ENCODE measurements at regions not wholly inside any gene's neighbourhood (a gene's known extent, or its start where the extent isn't known, plus 50 kb on each side); places are given as distances from the start of the nearest gene placed in this dataset.

- Histone ChIP-seq H3K4me3 (no peak overlapping the region), H2AFZ (ENCODE audit: low read depth, low read length) (no peak overlapping the region), H3K4me2 (ENCODE audit: insufficient read depth, low read length) (no peak overlapping the region), H3K9me3 (replicated peaks; ENCODE audit: control insufficient read depth, insufficient read depth, low read depth, low read length) (no peaks in the 10 kb centered on the region), H3K79me2 (ENCODE audit: control insufficient read depth, insufficient read depth, low read length) (no peaks in the 10 kb centered on the region), H3K9me1 (ENCODE audit: control insufficient read depth, insufficient read depth, low read length) (no peaks in the 10 kb centered on the region), H3K36me3 (ENCODE audit: control insufficient read depth, insufficient read depth, low read length) (no peaks in the 10 kb centered on the region), H3K4me1 (replicated peaks in 1 of 2; ENCODE audit: control insufficient read depth in 2 of 2, insufficient read depth in 2 of 2, low read length in 2 of 2) (0 out of 5 replicates have a peak, but pooled peaks cover 0 to 4% of the 10 kb centered on the region in 2 experiments), H3K27ac (ENCODE audit: extremely low read depth, low read depth, low read length) (no peak overlapping the region), H4K20me1 (replicated peaks; ENCODE audit: control insufficient read depth, insufficient read depth, low read length) (peaks cover 4% of the 10 kb centered on the region; the same call in 1 of the 2 replicates), H3K9ac (ENCODE audit: insufficient read depth in 1 of 2, low read depth in 2 of 2, low read length in 2 of 2) (no peak overlapping the region), H3K27me3 (ENCODE audit: control insufficient read depth in 2 of 2, insufficient read depth in 2 of 2, low read length in 2 of 2) (peaks cover 8 to 40% of the 10 kb centered on the region in 2 experiments; a peak in 4 of 5 replicates)
- DNase-seq (ENCODE audit: extremely low read depth in 1 of 4, low spot score in 3 of 4) (no peak), ATAC-seq (no peak), FAIRE-seq (no peak)
- WGBS (ENCODE audit: insufficient coverage, low coverage, missing lambda C conversion rate): 0% methylated on average over 8 of the region's 8 CpGs
- POLR2A ChIA-PET: no interaction called here
- TF ChIP-seq TEAD4 (IDR thresholded peaks at IDR 0.05; ENCODE audit: low read length) (no peak), TEAD4 (CRISPR knock-in tag; IDR thresholded peaks at IDR 0.05; ENCODE audit: borderline replicate concordance) (no peak), USF1 (CRISPR knock-in tag; IDR thresholded peaks at IDR 0.05) (no peak), ZNF408 (CRISPR knock-in tag; IDR thresholded peaks at IDR 0.05; ENCODE audit: low read depth) (no peak), RBM15 (IDR thresholded peaks at IDR 0.05; ENCODE audit: insufficient read depth, low read length) (no peak), CHD2 (IDR thresholded peaks at IDR 0.05; ENCODE audit: low read depth, low read length) (no peak), POLR2AphosphoS2 (IDR thresholded peaks at IDR 0.05; ENCODE audit: low read length) (no peak), STAT5A (IDR thresholded peaks at IDR 0.05; ENCODE audit: borderline replicate concordance, low read length) (no peak), HDAC1 (IDR thresholded peaks at IDR 0.05) (no peak), YBX1 (IDR thresholded peaks at IDR 0.05) (no peak), KLF1 (tag; IDR thresholded peaks at IDR 0.05) (no peak), ARNT (IDR thresholded peaks at IDR 0.05) (no peak), NR3C1 (CRISPR knock-in tag; IDR thresholded peaks at IDR 0.05) (no peak), ZNF347 (CRISPR knock-in tag; IDR thresholded peaks at IDR 0.05; ENCODE audit: low read depth) (no peak), ZNF584 (CRISPR knock-in tag; IDR thresholded peaks at IDR 0.05; ENCODE audit: low read depth) (no peak), NFYB (IDR thresholded peaks at IDR 0.05; ENCODE audit: extremely low read depth, insufficient read length) (no peak)
- TF ChIP-seq, protein P1, sequence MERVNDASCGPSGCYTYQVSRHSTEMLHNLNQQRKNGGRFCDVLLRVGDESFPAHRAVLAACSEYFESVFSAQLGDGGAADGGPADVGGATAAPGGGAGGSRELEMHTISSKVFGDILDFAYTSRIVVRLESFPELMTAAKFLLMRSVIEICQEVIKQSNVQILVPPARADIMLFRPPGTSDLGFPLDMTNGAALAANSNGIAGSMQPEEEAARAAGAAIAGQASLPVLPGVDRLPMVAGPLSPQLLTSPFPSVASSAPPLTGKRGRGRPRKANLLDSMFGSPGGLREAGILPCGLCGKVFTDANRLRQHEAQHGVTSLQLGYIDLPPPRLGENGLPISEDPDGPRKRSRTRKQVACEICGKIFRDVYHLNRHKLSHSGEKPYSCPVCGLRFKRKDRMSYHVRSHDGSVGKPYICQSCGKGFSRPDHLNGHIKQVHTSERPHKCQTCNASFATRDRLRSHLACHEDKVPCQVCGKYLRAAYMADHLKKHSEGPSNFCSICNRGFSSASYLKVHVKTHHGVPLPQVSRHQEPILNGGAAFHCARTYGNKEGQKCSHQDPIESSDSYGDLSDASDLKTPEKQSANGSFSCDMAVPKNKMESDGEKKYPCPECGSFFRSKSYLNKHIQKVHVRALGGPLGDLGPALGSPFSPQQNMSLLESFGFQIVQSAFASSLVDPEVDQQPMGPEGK (CRISPR knock-in tag; IDR thresholded peaks at IDR 0.05; ENCODE audit: borderline replicate concordance): no peak
- no TSS peak for BruUV-seq (replicated peaks)
- in situ Hi-C loops (cut with MboI): no loop called here
- intact Hi-C loops (cut with micrococcal nuclease): no loop called here
- CTCF ChIA-PET (ENCODE audit: low intra/inter-chr PET ratio): no interaction called here
These were observed 154.1 kb downstream of the TRIM29 start for GRCh38 chr11:119983816-119984215.

Data from K562 (cell line).